22Rv1 (cell line): ENCODE measurements at regions not wholly inside any gene's neighbourhood (a gene's known extent, or its start where the extent isn't known, plus 50 kb on each side); places are given as distances from the start of the nearest gene placed in this dataset.
"Not testable (repeated sequence)": the region's sequence is repeated elsewhere in the genome, so short reads cannot be mapped to it uniquely, and the experiment has no call there.

Source experiments
- CTCF ChIP-seq: fragments of 450-650 bp; IDR thresholded peaks from 2 replicates; pipeline ENCODE4 v1.5.1; 2017; ENCODE audit warnings: mild to moderate bottlenecking
- ZFX ChIP-seq: fragments of 450-650 bp; IDR thresholded peaks from 2 replicates; pipeline ENCODE4 v1.6.1; 2017; ENCODE audit warnings: antibody characterized with exemption, borderline replicate concordance

DNA sequence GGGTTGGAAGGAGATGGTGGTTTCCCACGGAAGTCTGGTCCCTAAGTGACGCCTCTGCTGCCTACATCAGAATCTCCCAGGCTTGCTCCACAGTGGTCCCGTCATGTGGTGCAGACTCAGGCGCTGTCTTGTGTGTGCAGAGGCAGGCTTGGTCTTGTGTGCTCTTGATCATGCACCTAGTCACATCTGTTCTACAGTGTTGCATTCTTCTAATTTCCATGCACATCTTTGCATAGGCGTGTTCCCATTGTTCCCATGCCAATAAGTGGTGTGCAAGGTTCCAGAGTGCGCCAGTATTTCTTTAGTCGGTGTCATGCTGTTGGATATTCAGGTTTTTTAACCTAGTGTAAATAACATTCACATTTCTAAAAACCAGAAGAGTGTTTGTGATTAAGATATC lies 195.8 kb downstream of the LMLN start:
- TF ChIP-seq CTCF, ZFX: not testable (repeated sequence)
